H1 (cell line): ENCODE measurements at regions not wholly inside any gene's neighbourhood (a gene's known extent, or its start where the extent isn't known, plus 50 kb on each side); places are given as distances from the start of the nearest gene placed in this dataset.

ENCODE experiments used
- CTCF ChIA-PET: fragments of 300-600 bp; sonication (Branson Sonifier 250); formaldehyde crosslinking; loops from one replicate; lab custom pipeline; 2021; ENCODE audit not compliant: partially characterized antibody; lab: Charles Lee
- POLR2A ChIA-PET: fragments of 300-600 bp; sonication (Branson Sonifier 250); formaldehyde crosslinking; loops from one replicate; lab custom pipeline; 2021; ENCODE audit warnings: inconsistent platforms; ENCODE audit not compliant: partially characterized antibody; lab: Charles Lee
- DNase-seq, 2 experiments: peaks; one replicate each; pipeline versions ENCODE4 v3.0.0 to v3.0.0-alpha.2; 2010 to 2022; ENCODE audit warnings: low spot score in 2 of 2, low read depth in 1 of 2, mixed read lengths in 1 of 2
- FAIRE-seq: peaks from 2 replicates; lab custom pipeline; 2011; peaks lifted over from hg19 to GRCh38; lab: Jason Lieb, UNC
- H2AFZ ChIP-seq: 2 replicates; pipeline ENCODE4 v1.8.1; 2012; ENCODE audit warnings: low read length, inconsistent platforms
- H2AK5ac ChIP-seq: 2 replicates; pipeline ENCODE4 v1.6.1; 2013; ENCODE audit warnings: low read depth, low read length
- H2BK120ac ChIP-seq: replicated peaks from 2 replicates; pipeline ENCODE3; 2013; ENCODE audit warnings: low read depth, low read length, inconsistent platforms
- H2BK12ac ChIP-seq: 2 replicates; pipeline ENCODE4 v1.6.1; 2013; ENCODE audit warnings: low read depth, low read length
- H2BK15ac ChIP-seq: 2 replicates; pipeline ENCODE4 v1.6.1; 2013; ENCODE audit warnings: low read length
- H2BK20ac ChIP-seq: 2 replicates; pipeline ENCODE4 v1.6.1; 2013; ENCODE audit warnings: low read length
- H2BK5ac ChIP-seq: 2 replicates; pipeline ENCODE4 v1.6.1; 2013; ENCODE audit warnings: low read depth, low read length
- H3K14ac ChIP-seq: 2 replicates; pipeline ENCODE4 v1.6.1; 2013; ENCODE audit warnings: inconsistent platforms; ENCODE audit not compliant: insufficient read length
- H3K18ac ChIP-seq: 2 replicates; pipeline ENCODE4 v1.6.1; 2013; ENCODE audit warnings: low read length; ENCODE audit errors: extremely low read depth
- H3K23ac ChIP-seq: 2 replicates; pipeline ENCODE4 v1.6.1; 2013; ENCODE audit warnings: inconsistent platforms; ENCODE audit not compliant: insufficient read length
- H3K23me2 ChIP-seq: 2 replicates; pipeline ENCODE4 v1.6.1; 2013; ENCODE audit warnings: low read depth, low read length
- H3K27ac ChIP-seq: 2 replicates; pipeline ENCODE4 v1.6.1; 2011; ENCODE audit warnings: low read depth, low read length, inconsistent platforms
- H3K27me3 ChIP-seq, 4 experiments: replicated peaks in 1 of 4; 1 replicate in 1 of 4; 2 replicates in 3 of 4; pipeline versions ENCODE4 v1.6.1 to v1.8.1; 2011 to 2013; ENCODE audit warnings: low read length in 3 of 4, mild to moderate bottlenecking in 3 of 4, inconsistent platforms in 2 of 4, mixed read lengths in 2 of 4, moderate library complexity in 1 of 4; ENCODE audit not compliant: control insufficient read depth in 3 of 4, insufficient read depth in 3 of 4; ENCODE audit errors: extremely low read depth in 1 of 4
- H3K36me3 ChIP-seq, 4 experiments: 2 replicates each; pipeline versions ENCODE4 v1.6.1 to v1.8.1; 2011 to 2013; ENCODE audit warnings: mild to moderate bottlenecking in 4 of 4, low read length in 3 of 4, moderate library complexity in 2 of 4, control low read depth in 1 of 4, inconsistent platforms in 1 of 4; ENCODE audit not compliant: insufficient read depth in 4 of 4, control insufficient read depth in 2 of 4
- H3K4ac ChIP-seq: replicated peaks from 2 replicates; pipeline ENCODE3; 2013; ENCODE audit warnings: low read length, low read depth, mixed read lengths, inconsistent platforms; ENCODE audit not compliant: insufficient read length
- H3K4me1 ChIP-seq, 4 experiments: replicated peaks in 1 of 4; 1 replicate in 1 of 4; 2 replicates in 3 of 4; pipeline versions ENCODE4 v1.6.1 to v1.8.1; 2011 to 2013; ENCODE audit warnings: low read length in 3 of 4, inconsistent platforms in 2 of 4, mixed read lengths in 1 of 4; ENCODE audit not compliant: insufficient read depth in 4 of 4, control insufficient read depth in 3 of 4
- H3K4me2 ChIP-seq, 2 experiments: 2 replicates each; pipeline versions ENCODE4 v1.6.1 to v1.8.1; 2011 to 2013; ENCODE audit warnings: low read depth in 2 of 2, low read length in 2 of 2, control low read depth in 1 of 2, inconsistent platforms in 1 of 2, mild to moderate bottlenecking in 1 of 2; ENCODE audit not compliant: insufficient read depth in 1 of 2
- H3K4me3 ChIP-seq, 4 experiments: fragments of 200-600, 300-600 bp in 1 of 4; sonication (generic), shearing (Covaris generic), sonication (Bioruptor Twin) in 1 of 4; 2 replicates each; pipeline versions ENCODE4 v1.5.1 to v1.8.1; 2011 to 2016; ENCODE audit warnings: low read length in 4 of 4, low read depth in 3 of 4, control low read depth in 2 of 4, inconsistent platforms in 2 of 4, mild to moderate bottlenecking in 2 of 4, mixed read lengths in 1 of 4, moderate library complexity in 1 of 4; ENCODE audit not compliant: insufficient read depth in 2 of 4; ENCODE audit errors: extremely low read depth in 1 of 4
- H3K56ac ChIP-seq: replicated peaks from 2 replicates; pipeline ENCODE3; 2013; ENCODE audit warnings: low read depth, mild to moderate bottlenecking, mixed read lengths, low read length, inconsistent platforms; ENCODE audit not compliant: insufficient read length
- H3K79me1 ChIP-seq: 2 replicates; pipeline ENCODE4 v1.6.1; 2013; ENCODE audit warnings: low read depth, low read length, control low read depth
- H3K79me2 ChIP-seq, 2 experiments: 2 replicates each; pipeline versions ENCODE4 v1.6.1 to v1.8.1; 2012 to 2013; ENCODE audit warnings: low read length in 2 of 2, mild to moderate bottlenecking in 2 of 2, inconsistent platforms in 1 of 2; ENCODE audit not compliant: insufficient read depth in 2 of 2, control insufficient read depth in 1 of 2
- H3K9ac ChIP-seq, 4 experiments: replicated peaks in 1 of 4; 1 replicate in 1 of 4; 2 replicates in 3 of 4; pipeline versions ENCODE4 v1.6.1 to v1.8.1; 2011 to 2013; ENCODE audit warnings: low read depth in 3 of 4, low read length in 3 of 4, control low read depth in 2 of 4, mild to moderate bottlenecking in 2 of 4, moderate library complexity in 2 of 4, inconsistent platforms in 1 of 4; ENCODE audit errors: extremely low read depth in 1 of 4
- H3K9me3 ChIP-seq, 2 experiments: 2 replicates each; pipeline versions ENCODE4 v1.6.1 to v1.8.1; 2012 to 2013; ENCODE audit warnings: mild to moderate bottlenecking in 2 of 2, moderate library complexity in 2 of 2, control low read depth in 1 of 2, inconsistent platforms in 1 of 2, low read depth in 1 of 2, low read length in 1 of 2, mixed read lengths in 1 of 2; ENCODE audit not compliant: insufficient read depth in 2 of 2
- H4K20me1 ChIP-seq, 2 experiments: replicated peaks in 1 of 2; 2 replicates each; pipeline versions ENCODE3 to v1.8.1; 2011 to 2013; ENCODE audit warnings: inconsistent platforms in 2 of 2, low read length in 2 of 2, mild to moderate bottlenecking in 1 of 2; ENCODE audit not compliant: insufficient read depth in 2 of 2, control insufficient read depth in 1 of 2
- H4K5ac ChIP-seq: 2 replicates; pipeline ENCODE4 v1.6.1; 2013; ENCODE audit warnings: low read length, low read depth, mixed read lengths, inconsistent platforms; ENCODE audit not compliant: insufficient read length
- H4K8ac ChIP-seq: 2 replicates; pipeline ENCODE4 v1.8.0; 2013; ENCODE audit warnings: mild to moderate bottlenecking, moderate library complexity, low read length, inconsistent platforms; ENCODE audit not compliant: insufficient read depth; ENCODE audit errors: extremely low read depth
- H4K91ac ChIP-seq: replicated peaks from 2 replicates; pipeline ENCODE3; 2013; ENCODE audit warnings: low read length, mixed read lengths, inconsistent platforms; ENCODE audit not compliant: insufficient read length
- CREB1 ChIP-seq: IDR thresholded peaks from 2 replicates; pipeline ENCODE4 v1.6.1; 2012; ENCODE audit warnings: inconsistent platforms
- GTF2F1 ChIP-seq: IDR thresholded peaks from 2 replicates; pipeline ENCODE4 v1.6.1; 2012; ENCODE audit warnings: low read depth, low read length, improper control_type of control experiment, borderline replicate concordance
- SIN3A ChIP-seq, 2 experiments: IDR thresholded peaks in 1 of 2; conservative IDR thresholded peaks in 1 of 2; 2 replicates each; pipeline ENCODE4 v1.6.1; 2011 to 2012; ENCODE audit warnings: low read length in 2 of 2, improper control_type of control experiment in 1 of 2, low read depth in 1 of 2, mild to moderate bottlenecking in 1 of 2
- TAF1 ChIP-seq: IDR thresholded peaks from 2 replicates; pipeline ENCODE4 v1.6.1; 2011; ENCODE audit warnings: mild to moderate bottlenecking, low read depth, low read length
- TCF12 ChIP-seq: IDR thresholded peaks from 2 replicates; pipeline ENCODE4 v1.6.1; 2011; ENCODE audit warnings: low read depth, mild to moderate bottlenecking, low read length
- YY1 ChIP-seq: IDR thresholded peaks from 2 replicates; pipeline ENCODE4 v1.6.1; 2011; ENCODE audit warnings: low read depth, mild to moderate bottlenecking, low read length
- WGBS, 2 experiments: shearing (Covaris generic) in 1 of 2; methylation state at CpG; one replicate each; pipeline versions ENCODE4 v1.1.6 to v1.1.7; 2013 to 2015; ENCODE audit warnings: low lambda C conversion rate in 2 of 2, mixed read lengths in 2 of 2, inconsistent platforms in 1 of 2, low coverage in 1 of 2, missing lambda C conversion rate in 1 of 2; ENCODE audit not compliant: insufficient replicate concordance in 2 of 2, insufficient coverage in 1 of 2, insufficient read length in 1 of 2; ENCODE audit errors: extremely low coverage in 1 of 2, missing lambda C conversion rate in 1 of 2; 5-methylcytosine and 5-hydroxymethylcytosine counted together
- TF ChIP-seq, protein P1 (sequence below): IDR thresholded peaks from 2 replicates; pipeline ENCODE4 v1.6.1; 2012; ENCODE audit warnings: inconsistent platforms

DNA sequence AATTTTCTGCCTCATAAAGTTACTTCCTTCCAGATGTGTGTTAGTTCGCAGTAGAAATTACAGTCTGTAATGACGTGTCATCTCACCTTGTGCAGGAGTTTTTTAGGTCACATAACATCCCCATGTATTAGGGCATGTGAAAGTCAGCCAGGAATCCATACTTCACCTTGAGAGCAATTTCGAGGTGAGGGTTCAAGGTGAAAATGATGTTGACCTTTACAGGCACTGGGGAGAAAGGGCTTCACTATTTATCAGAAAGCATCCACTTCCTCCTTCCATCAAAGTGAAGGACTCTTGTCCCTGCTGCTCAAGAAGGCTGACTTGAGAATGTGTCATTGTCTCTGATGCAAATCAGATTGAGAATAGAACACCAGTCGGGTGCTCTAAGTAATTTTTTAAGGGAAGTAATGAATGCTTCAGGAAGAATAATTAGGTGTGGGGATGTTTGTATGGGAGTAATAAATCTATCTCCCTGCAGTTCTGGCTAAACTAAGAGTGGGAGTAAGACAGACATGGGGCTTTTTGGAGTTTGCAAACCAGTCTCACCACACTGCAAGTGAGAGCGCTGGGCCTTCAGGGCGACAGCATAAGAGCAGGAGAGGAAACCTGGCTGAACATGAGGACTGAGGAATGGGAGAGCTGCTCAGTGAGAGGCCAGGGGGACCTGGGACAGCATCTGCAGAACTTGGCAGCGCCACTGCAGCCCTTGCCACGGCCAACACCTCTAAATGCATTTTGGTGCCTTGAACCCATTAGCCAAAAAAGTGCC is 85.9 kb upstream of the IL12A start:
- no peak overlapping the region for H3K9ac ChIP-seq
- CTCF ChIA-PET, result interaction anchor here (1.2 to 1.5 kb wide), 3 partner anchors 17 to 84 kb away, joined by 3 to 10 read pairs (median 5); no protein-coding TSS in a partner anchor
- TF ChIP-seq YY1 (no peak), GTF2F1 (no peak), CREB1 (no peak), TCF12 (no peak), TAF1 (no peak), SIN3A (conservative IDR thresholded peaks at IDR 0.05 in 1 of 2, IDR thresholded peaks at IDR 0.05 in 1 of 2; ENCODE audit: low read depth in 1 of 2, low read length in 2 of 2) (no peak)
- TF ChIP-seq, protein P1, sequence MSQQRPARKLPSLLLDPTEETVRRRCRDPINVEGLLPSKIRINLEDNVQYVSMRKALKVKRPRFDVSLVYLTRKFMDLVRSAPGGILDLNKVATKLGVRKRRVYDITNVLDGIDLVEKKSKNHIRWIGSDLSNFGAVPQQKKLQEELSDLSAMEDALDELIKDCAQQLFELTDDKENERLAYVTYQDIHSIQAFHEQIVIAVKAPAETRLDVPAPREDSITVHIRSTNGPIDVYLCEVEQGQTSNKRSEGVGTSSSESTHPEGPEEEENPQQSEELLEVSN, result no peak

More for the DNA sequence above, 85.9 kb upstream of the IL12A start:
- no peak overlapping the region for H4K91ac ChIP-seq
- no peak overlapping the region for H3K27ac ChIP-seq
- no peak for DNase-seq
- H3K36me3 ChIP-seq, result no peaks in the 10 kb centered on the region; a peak in 1 of 8 replicates
- H3K4ac ChIP-seq, result no peak overlapping the region
- POLR2A ChIA-PET, result no interaction called here
- no peak overlapping the region for H3K23ac ChIP-seq
- no peak overlapping the region for H2BK120ac ChIP-seq
- no peak overlapping the region for H3K18ac ChIP-seq
- H2BK12ac ChIP-seq, result no peak overlapping the region
- no peak overlapping the region for H3K4me2 ChIP-seq
- H4K8ac ChIP-seq, result no peak overlapping the region
- H4K5ac ChIP-seq, result no peak overlapping the region
- no peak overlapping the region for H2AK5ac ChIP-seq
- no peaks in the 10 kb centered on the region for H3K27me3 ChIP-seq
- no peak overlapping the region for H3K14ac ChIP-seq
- H3K79me2 ChIP-seq, result no peaks in the 10 kb centered on the region
- H3K4me3 ChIP-seq, result no peak overlapping the region
- no peaks in the 10 kb centered on the region; a peak in 1 of 7 replicates for H3K4me1 ChIP-seq
- no peak overlapping the region for H2BK20ac ChIP-seq
- H4K20me1 ChIP-seq, result no peaks in the 10 kb centered on the region
- no peak overlapping the region for H2BK5ac ChIP-seq
- no peaks in the 10 kb centered on the region for H3K79me1 ChIP-seq
- H3K9me3 ChIP-seq, result no peaks in the 10 kb centered on the region
- FAIRE-seq, result no peak
- no peak overlapping the region for H2BK15ac ChIP-seq
- 85% methylated on average over 8 of the region's 8 CpGs; no CpG with 5 or more reads in 1 of the 2 experiments for WGBS, 2 experiments
- no peak overlapping the region for H2AFZ ChIP-seq
- no peak overlapping the region for H3K56ac ChIP-seq
- no peaks in the 10 kb centered on the region; the same call in 1 of the 2 replicates for H3K23me2 ChIP-seq
